Medulla oblongata (tissue), 1 donor: ENCODE measurements at regions not wholly inside any gene's neighbourhood (a gene's known extent, or its start where the extent isn't known, plus 50 kb on each side); places are given as distances from the start of the nearest gene placed in this dataset.

Source experiments
- DNase-seq: peaks from one replicate; pipeline ENCODE4 v3.0.0-alpha.2; 2015; ENCODE audit errors: extremely low spot score

DNA sequence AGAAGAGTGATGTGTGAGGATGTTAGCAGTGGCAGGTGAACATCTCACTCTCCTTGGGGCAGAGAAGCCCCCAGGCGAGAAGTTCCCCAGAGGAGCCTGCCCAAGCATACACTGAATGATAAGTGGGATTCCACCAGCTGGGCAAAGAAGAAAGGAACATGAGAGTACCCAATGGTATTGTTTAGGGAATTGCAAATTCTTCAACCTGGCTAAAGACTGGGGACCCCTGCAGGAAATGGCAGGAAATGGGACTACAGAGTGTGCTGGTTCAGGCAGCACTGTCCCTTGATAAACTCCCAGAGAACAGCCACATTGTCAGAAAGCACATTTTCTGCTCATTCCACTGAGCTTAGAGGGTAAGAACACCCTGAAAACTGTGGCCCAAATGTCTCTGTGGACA lies 121.3 kb downstream of the RPS29 start:
- no peak for DNase-seq

GRCh38 chr14:49463146-49463545 lies 123.0 kb downstream of the RPS29 start:
- DNase-seq: no peak

GRCh38 chr14:49461529-49462401 lies 124.4 kb downstream of the RPS29 start:
- peak; percentile 74 for DNase-seq

- DNase-seq: no peak
Observed at GRCh38 chr14:49460662-49461061, 125.5 kb downstream of the RPS29 start.

DNA sequence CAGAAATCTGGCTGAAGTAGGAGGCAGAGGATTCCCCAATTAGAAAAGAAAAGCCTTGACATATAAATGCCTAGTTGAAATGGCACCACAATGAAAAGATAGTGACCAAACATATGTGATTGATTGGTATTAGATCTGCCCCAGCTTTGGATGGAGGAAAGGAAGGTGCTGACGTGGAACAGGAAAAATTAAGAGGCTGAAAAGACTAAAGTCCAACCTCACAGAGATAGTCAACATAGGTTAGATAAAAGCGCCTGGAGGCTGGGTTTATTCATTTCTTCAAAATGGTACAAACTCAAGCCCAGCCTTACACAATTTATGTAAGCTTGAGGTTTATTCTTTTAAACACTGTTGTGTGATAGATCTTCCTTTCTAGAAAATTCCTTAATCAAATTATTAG lies 129.6 kb downstream of the RPS29 start:
- no peak for DNase-seq

DNA sequence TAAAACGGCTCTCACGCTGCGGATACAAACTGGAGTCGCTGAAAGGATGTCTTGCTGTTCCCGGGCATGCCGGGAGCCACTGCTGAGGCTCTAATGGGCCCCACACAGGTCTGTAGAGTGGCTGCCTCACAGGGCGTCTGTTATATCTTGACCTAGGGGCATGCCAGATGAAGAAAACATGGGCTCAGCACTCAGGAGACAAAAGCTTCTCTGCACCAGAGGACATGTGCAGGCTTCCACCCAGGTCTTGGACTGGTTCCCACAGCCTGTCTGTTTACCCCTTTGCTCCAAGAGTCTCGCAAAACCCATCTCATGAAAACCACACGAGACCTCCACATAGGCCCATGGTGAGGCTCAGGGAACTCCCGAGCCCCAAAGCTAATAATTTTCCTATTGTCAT lies 134.2 kb downstream of the RPS29 start:
- DNase-seq: no peak

DNA sequence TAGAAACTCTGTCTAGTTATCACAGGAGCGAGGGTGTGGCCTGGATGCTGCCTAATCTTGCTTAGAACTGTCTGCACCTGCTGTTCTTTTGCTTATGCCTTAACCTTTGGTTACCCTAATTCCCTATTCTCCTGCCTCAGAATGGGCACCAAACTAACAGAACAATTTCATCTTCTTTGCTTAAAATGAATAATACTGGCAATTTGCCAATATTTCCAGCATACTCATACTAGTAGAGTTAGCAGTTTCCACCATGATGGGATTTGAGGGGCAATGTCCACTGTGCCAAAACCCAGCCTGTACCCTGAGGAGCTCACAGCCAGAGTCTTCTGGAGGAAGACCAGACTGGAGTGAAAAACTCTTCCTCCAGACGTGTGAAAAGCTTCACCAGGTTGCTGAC lies 136.4 kb downstream of the RPS29 start:
- DNase-seq: no peak

DNA sequence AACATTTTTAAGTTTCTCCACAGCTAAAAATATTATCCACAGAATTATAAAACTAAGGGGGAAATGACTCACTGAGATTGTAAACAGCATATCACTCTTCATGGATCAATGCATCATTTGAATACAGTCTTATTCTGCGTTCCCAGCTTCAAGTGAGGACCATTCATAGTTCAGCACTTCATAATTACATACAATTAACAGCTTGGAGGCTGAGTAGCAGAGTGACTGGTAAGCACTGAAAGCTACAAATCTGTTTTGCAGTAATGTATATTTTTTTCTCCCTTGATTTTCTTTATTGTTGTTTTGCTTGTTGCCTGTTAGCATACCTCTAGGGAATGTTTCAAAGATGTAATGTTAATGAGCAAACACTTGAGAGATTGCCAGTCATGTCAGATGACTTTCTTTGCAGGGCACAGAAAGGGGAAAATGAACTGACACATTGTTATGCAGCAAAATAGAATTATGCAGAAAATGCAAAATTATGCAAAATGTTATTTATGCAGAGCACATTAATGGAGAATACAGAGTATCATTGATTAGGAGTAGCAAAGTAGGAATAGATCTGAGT lies 138.6 kb downstream of the RPS29 start:
- peak; percentile 6 for DNase-seq

GRCh38 chr14:49446801-49447200 lies 139.4 kb downstream of the RPS29 start:
- DNase-seq: no peak

DNA sequence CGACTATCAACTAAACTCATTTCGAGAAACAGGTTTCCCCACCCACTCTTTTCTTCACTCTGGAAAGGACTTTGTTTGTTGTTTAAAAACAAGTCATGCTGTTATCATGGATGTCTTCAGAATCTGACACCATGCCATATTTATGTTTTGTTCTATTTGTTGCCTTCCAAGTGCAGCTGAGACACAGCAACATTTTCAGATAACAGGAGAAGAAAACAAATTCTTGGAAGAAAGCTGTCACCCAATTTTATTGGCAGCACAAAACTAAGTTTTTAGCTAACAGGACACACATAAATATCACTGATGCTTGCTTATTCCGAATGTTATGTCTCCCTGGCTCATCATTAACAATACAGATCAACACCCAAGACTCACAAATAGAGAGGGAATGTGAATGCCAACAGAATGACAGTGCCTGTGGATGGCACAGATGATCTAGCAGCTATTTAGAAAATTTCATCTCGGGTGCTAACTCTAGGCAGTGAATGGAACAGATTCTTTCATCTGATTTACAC lies 147.9 kb downstream of the RPS29 start:
- DNase-seq: no peak

DNA sequence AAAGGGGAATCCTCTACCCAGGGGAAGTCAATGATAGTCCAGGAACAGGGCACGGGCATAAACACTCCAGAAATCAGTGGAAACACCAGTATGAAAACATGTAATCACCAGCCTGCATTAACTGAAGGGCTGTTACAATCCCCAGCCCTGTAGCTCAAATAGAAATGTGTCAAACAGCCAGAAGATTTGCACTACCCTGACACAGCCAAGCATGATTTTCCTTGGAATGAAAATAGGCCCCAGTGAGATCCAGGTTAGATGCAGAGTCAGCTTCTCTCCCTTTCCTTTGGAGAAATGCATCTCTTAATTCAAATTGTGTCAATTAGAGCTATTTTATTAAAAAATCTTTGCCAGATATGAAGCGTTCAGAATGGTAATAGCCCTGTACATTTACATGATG lies 158.1 kb downstream of the RPS29 start:
- no peak for DNase-seq

DNA sequence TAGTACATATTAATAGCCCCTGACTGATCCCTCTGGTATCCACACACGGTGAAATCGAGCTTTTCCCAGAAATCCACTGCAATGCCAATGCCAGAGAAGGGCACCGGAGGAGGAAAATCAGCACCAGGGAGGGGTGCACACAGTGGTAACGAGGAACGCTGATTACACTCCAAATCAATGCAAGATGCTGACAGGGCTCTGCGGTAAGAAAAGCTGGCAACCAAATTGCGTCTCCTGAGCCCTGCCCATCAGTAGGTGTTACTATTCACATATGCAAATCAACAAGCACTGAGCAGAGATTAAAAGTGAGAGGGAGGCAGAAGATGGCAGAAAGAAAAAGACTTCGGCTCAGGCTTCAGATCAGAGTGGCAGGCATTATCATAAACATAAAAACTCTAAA lies 159.1 kb downstream of the RPS29 start:
- DNase-seq: no peak

DNA sequence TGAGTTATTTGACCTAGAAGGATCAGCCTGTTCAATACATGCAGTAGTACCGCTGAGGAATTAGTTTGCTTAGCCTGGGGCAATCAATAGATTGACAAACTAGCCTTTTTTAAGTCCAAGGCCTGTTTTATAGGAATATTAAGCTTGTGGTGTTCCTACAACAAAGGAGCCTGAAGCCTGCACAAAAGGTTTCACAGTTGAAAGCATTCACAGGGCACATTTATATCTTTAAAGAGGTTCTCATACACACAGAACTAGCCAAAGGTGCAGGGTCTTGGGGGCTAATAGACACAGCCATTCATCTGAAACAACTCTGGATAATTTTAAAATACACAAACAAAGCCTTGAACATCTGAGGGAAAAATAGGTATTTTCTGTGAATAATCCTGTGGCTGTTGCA lies 160.3 kb downstream of the RPS29 start:
- DNase-seq: no peak

GRCh38 chr14:49424436-49425331 lies 161.5 kb downstream of the RPS29 start:
- DNase-seq: no peak

- DNase-seq: no peak
Observed at GRCh38 chr14:49420201-49420600, 166.0 kb downstream of the RPS29 start.

DNA sequence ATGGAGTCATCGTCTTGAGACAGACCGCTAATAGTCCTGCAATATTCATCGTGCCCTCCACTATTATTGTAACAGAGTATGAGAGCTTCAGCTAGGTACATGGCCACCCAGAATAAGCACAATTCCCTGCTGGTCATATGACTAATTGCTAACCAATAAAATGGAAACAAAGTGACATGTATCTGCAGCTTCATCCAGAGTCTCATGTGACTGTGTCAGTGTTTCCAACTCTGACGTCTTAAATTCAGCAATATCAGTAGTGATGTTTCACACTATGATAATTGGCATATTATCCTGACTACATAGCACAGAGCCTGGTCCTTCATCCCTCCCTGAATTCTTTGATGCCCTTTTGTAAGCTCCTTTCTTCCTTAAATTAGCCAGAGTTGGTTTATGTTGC lies 167.4 kb downstream of the RPS29 start:
- DNase-seq: no peak

DNA sequence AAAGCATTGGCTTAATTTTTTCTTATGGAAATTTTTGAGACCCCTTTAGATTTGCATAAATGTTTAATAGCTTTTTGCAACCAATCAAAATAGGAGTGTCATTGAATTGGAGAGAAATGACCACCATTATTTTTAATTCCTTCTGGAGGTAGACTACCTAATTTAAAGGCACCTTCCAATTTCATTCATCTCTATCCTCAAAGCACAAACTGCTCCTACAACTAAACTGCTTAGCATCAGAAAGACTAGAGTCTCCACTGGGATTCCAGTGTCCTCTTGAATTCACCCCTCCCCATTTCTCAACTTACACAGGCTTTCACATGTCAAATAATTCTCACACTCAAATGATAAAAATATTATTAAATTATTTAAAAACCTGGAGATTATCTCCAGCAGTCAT lies 168.4 kb downstream of the RPS29 start:
- DNase-seq: no peak

GRCh38 chr14:49408187-49408933 lies 177.8 kb downstream of the RPS29 start:
- DNase-seq: no peak

GRCh38 chr14:49405291-49405690 lies 180.9 kb downstream of the RPS29 start:
- no peak for DNase-seq

DNA sequence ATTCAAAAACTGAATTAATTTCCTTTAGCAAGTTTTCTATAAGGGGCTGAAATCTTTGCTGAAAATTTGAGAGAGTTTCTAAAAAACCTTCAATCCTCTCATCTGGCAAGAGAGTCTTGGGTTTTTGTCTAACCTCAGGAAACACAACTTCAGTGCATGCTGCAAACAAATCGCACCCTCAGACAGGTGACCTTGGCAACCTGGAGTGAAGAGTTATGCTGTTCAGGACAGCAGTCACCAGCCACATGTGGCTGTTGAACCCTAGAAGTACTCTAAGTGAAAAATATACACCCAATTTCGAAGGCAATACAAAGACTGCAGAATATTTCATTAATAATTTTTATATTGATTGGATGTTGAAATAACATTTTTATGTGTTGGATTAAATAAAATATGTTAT lies 184.8 kb downstream of the RPS29 start:
- no peak for DNase-seq

DNA sequence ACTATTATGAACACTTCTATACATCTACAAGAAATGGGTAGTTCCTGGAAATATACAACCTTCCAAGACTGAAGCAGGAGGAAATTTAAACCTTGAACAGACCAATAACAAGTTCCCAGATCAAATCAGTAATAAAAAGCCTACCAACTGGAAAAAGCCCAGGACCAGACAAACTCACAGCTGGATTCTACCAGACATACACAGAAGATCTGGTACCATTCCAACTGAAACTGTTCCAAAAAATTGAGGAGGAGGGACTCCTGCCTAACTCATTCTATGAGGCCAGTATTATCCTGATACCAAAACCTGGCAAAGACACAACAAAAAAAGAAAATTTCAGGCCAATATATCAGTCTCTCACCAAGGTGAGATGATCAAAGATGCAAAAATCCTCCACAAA lies 189.4 kb downstream of the RPS29 start:
- no peak for DNase-seq

DNA sequence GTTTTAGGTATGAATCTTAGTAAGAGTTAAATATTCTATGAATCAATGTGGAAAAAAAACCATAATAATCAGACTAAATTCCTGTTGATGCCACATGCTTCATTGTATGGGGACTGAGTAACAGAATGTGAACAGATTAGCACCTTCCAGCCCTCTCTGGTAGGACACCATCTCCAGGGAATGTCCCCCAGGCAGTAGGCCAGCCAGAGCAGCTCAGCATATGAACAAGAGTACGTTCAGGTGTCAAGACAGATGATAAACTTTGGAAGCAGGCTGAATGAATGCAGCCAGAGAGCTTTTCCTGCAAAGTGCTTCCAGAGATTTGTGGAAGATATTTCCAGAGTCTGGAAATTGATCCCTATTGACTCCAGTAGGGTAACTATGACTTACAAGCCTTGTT lies 204.4 kb downstream of the RPS29 start:
- DNase-seq: no peak
